Neural crest cell (in vitro differentiated cells): ENCODE measurements at regions not wholly inside any gene's neighbourhood (a gene's known extent, or its start where the extent isn't known, plus 50 kb on each side); places are given as distances from the start of the nearest gene placed in this dataset.
A peak's percentile ranks its signal among the peaks of the same experiment; 100 is the strongest.
"Not testable (repeated sequence)": the region's sequence is repeated elsewhere in the genome, so short reads cannot be mapped to it uniquely, and the experiment has no call there.

Source experiments
- DNase-seq: peaks from one replicate; pipeline ENCODE4 v3.0.0; 2021; ENCODE audit warnings: low read depth, mixed read lengths, low spot score
- H3K27ac Mint-ChIP-seq: one replicate; pipeline ENCODE4 v1.8.0; 2021; ENCODE audit warnings: mild to moderate bottlenecking, mixed read lengths; ENCODE audit not compliant: unreplicated experiment
- H3K27me3 Mint-ChIP-seq: 2 replicates; pipeline ENCODE4 v1.8.0; 2021; ENCODE audit warnings: low read depth, mild to moderate bottlenecking, mixed read lengths
- H3K36me3 Mint-ChIP-seq: 2 replicates; pipeline ENCODE4 v1.8.0; 2021; ENCODE audit warnings: low read depth, mild to moderate bottlenecking, mixed read lengths
- H3K4me1 Mint-ChIP-seq: 2 replicates; pipeline ENCODE4 v1.8.0; 2021; ENCODE audit warnings: mixed read lengths
- H3K4me3 Mint-ChIP-seq: one replicate; pipeline ENCODE4 v1.8.0; 2021; ENCODE audit warnings: mild to moderate bottlenecking, mixed read lengths
- H3K9me3 Mint-ChIP-seq: 2 replicates; pipeline ENCODE4 v1.8.0; 2021; ENCODE audit warnings: mixed read lengths
- TF ChIP-seq, protein P1 (sequence below): fragments of 200-600 bp; sonication (generic); conservative IDR thresholded peaks from 2 replicates; pipeline ENCODE4 v1.5.0; 2021; ENCODE audit warnings: antibody characterized with exemption, mild to moderate bottlenecking

DNA sequence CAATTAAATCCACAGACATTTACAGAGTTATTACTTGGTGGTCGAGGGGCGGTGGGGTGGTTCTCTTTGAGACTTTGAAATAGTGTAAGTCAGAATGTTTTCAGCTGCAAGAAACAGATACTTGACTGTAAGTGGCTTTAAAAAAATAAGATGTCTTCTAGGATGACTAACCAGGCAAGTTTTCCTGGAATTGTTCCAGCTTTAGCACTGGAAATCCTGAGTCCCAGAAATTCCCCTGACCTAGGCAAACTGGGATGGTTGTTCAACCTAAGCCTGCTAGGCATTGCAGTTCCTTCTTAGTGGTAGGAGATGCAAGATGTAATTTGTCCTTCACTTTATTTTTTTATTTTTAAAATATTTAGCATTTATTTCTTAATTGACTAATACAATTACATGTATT lies 169.5 kb upstream of the POC5 start:
- H3K4me3 Mint-ChIP-seq, result no peak overlapping the region
- DNase-seq, result no peak
- no peaks in the 10 kb centered on the region for H3K36me3 Mint-ChIP-seq
- H3K9me3 Mint-ChIP-seq, result peaks cover 2% of the 10 kb centered on the region
- TF ChIP-seq, protein P1, sequence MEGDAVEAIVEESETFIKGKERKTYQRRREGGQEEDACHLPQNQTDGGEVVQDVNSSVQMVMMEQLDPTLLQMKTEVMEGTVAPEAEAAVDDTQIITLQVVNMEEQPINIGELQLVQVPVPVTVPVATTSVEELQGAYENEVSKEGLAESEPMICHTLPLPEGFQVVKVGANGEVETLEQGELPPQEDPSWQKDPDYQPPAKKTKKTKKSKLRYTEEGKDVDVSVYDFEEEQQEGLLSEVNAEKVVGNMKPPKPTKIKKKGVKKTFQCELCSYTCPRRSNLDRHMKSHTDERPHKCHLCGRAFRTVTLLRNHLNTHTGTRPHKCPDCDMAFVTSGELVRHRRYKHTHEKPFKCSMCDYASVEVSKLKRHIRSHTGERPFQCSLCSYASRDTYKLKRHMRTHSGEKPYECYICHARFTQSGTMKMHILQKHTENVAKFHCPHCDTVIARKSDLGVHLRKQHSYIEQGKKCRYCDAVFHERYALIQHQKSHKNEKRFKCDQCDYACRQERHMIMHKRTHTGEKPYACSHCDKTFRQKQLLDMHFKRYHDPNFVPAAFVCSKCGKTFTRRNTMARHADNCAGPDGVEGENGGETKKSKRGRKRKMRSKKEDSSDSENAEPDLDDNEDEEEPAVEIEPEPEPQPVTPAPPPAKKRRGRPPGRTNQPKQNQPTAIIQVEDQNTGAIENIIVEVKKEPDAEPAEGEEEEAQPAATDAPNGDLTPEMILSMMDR, result no peak
- H3K27ac Mint-ChIP-seq, result no peak overlapping the region
- no peaks in the 10 kb centered on the region for H3K27me3 Mint-ChIP-seq
- H3K4me1 Mint-ChIP-seq, result peaks cover 15% of the 10 kb centered on the region

DNA sequence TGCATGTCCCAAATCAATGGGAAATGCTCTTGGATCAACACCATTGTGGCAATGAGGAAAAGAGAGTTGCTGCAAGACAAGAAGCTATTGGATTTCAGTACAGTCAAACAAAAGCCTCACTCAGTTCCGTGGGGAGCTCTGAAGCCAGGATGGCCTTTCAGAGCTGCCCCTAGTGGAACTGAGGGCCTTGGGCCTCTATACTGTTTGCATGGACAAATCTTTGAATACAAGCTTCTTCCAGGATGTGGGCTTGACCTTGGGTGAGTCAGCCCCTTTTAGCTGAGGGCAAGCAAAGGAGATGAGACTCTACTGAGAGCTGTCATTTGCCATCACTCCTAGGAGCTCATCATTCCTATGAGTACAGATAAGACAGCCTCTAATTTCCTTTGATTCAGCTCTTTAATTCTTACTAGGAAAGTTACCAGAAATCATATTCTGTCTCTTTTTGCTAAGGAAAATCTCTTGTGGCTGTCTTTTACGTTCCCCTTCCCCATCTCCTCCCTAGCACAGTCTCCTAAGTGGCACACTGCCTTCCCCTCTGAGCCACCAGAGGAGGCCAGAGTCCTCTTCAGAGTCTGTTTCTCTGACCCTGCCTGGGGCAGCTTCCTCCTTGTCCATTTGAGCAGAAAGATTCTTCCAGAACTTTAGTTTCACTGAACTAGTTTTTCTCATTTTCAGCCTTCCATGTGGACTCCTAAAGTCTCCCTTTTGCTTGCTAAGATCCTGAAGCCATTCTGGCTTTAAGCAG lies 168.8 kb upstream of the POC5 start:
- peaks cover 15% of the 10 kb centered on the region for H3K4me1 Mint-ChIP-seq
- peaks cover 2% of the 10 kb centered on the region for H3K9me3 Mint-ChIP-seq
- peak; percentile 2 for DNase-seq
- TF ChIP-seq, protein P1, result peak; percentile 40
- H3K4me3 Mint-ChIP-seq, result no peak overlapping the region
- peak overlapping the region; percentile 2 for H3K27ac Mint-ChIP-seq
- H3K36me3 Mint-ChIP-seq, result no peaks in the 10 kb centered on the region
- H3K27me3 Mint-ChIP-seq, result no peaks in the 10 kb centered on the region

DNA sequence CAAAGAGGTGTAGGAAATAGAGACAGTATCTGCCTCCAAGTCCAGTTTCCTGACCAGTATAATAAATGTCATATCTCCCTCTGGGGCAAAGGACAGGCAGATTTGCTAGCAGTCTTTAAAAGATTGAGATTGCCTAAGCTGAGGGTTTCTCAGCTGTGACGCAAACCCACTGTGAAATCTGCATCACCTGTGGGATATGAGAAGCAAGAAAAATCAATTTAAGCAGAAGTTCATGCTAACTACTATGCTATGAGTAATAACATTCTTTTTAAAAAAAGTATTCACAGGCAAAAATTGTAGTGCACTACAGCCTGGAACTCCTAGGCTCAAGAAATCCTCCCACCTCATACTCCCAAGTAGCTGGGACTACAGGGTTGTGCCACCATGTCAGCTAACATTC lies 168.1 kb upstream of the POC5 start:
- Mint-ChIP-seq H3K9me3 (peaks cover 7% of the 10 kb centered on the region), H3K4me3 (no peak overlapping the region), H3K36me3 (peaks cover 4% of the 10 kb centered on the region), H3K27me3 (no peaks in the 10 kb centered on the region), H3K4me1 (peaks cover 15% of the 10 kb centered on the region), H3K27ac (no peak overlapping the region)
- TF ChIP-seq, protein P1, result no peak
- DNase-seq, result no peak

DNA sequence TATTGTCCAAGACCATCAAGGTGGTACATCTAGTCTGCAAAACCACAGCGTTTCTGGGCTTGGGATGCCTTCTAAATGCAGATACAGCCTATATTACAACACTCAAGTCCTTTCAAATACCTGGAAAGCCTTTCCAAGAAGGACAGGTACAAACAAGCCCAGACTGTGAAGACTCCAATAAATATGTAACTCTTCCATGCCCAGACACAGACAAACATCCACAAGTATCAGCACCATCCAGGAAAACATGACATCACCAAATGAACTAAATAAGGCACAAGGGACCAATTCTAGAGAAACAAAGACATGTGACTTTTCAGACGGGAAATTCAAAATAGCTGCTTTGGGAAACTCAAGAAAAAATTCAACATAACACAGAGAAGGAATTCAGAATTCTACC lies 152.7 kb upstream of the POC5 start:
- TF ChIP-seq, protein P1, result no peak
- no peak for DNase-seq
- H3K27me3 Mint-ChIP-seq, result no peaks in the 10 kb centered on the region
- peaks cover under 1% of the 10 kb centered on the region for H3K36me3 Mint-ChIP-seq
- peaks cover 12% of the 10 kb centered on the region for H3K9me3 Mint-ChIP-seq
- no peak overlapping the region for H3K4me3 Mint-ChIP-seq
- peaks cover 4% of the 10 kb centered on the region for H3K4me1 Mint-ChIP-seq
- H3K27ac Mint-ChIP-seq, result peak overlapping the region; percentile 14

DNA sequence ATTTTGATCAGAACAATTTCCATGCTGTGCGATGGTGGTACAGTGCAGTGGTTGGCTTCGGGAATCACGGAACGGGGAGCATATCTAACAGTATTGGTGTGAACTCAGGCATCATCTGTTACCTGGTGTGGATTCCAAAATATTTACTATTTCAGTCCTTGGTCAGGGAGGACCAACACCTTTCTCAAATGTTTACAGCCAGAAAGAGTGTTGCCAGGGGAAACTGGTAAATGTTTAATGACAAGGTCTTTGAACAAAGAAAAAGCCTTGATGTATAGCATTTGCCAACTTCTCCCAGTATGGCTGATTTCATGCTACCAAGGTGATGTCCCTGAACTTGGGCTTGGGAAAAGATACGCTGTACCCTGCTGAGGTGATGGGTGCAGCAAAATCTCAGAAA lies 145.6 kb upstream of the POC5 start:
- no peak for DNase-seq
- no peaks in the 10 kb centered on the region for H3K4me1 Mint-ChIP-seq
- TF ChIP-seq, protein P1, result no peak
- H3K27me3 Mint-ChIP-seq, result no peaks in the 10 kb centered on the region
- no peak overlapping the region for H3K4me3 Mint-ChIP-seq
- H3K9me3 Mint-ChIP-seq, result peaks cover 4% of the 10 kb centered on the region
- no peak overlapping the region for H3K27ac Mint-ChIP-seq
- H3K36me3 Mint-ChIP-seq, result peaks cover 2% of the 10 kb centered on the region

DNA sequence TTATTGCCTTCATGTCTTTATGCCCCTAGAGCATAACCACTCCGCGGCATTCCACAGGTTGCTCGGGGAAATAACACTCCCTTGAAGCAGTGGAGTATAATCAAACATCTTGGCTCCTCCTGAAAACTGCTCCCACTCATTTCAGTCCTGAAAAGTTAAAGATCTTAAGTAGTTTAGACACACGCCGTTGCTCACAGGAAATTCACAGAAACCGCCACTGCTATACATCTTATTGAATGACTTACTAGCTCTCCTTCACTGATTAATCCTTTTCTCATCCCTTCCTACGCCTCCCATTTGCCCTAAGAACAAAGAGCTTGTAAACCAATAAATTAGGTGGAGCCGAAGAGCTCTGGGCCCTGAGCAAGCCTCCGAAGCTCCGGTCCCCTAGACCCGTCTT lies 142.4 kb upstream of the POC5 start:
- H3K36me3 Mint-ChIP-seq, H3K27me3 Mint-ChIP-seq, DNase-seq, H3K27ac Mint-ChIP-seq, H3K9me3 Mint-ChIP-seq, H3K4me3 Mint-ChIP-seq, H3K4me1 Mint-ChIP-seq: not testable (repeated sequence)
